ENCODE measurements at regions not wholly inside any gene's neighbourhood (a gene's known extent, or its start where the extent isn't known, plus 50 kb on each side); places are given as distances from the start of the nearest gene placed in this dataset.

DNA sequence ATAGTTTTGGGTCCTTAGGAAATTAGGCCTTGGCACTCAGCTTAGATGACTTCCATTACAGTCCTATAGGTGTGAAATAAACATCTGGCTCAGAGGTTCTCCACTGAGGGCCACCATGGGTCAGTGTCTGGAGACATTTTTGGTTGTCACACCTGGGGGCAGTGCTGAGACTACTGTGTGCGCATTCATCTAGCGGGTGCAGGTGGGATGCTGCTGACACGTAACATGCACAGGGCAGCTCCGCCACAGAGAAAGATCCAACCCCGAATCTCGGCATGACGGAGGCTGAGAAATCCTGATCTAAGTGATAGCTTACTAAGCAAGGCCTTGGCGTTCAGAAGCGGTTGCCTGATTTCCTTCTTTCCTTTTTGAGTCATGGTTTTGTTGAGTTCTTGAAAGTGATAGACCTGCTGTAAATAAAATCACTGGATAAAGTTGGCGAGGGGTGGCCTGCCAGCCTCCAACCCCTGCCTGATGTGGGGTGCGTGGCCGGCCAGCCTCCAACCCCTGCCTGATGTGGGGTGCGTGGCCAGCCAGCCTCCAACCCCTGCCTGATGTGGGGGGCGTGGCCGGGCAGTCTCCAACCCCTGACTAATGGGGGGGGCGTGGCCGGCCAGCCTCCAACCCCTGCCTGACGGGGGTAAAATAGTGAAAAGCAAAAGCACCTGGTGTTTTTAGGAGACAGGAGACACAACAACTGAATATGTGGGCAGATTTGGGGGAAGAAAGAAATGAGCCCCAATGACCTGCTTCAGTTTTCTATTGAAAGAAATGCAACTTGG, 158.1 kb downstream of the CDH26 start:
- DNase-seq = no peak
- intact Hi-C loops (cut with DNase I) = no loop called here
- Histone ChIP-seq H3K9ac (ENCODE audit: low read length in 3 of 3) (no peak overlapping the region), H3K4me1 (ENCODE audit: control insufficient read depth in 2 of 3, insufficient read depth in 2 of 3, low read depth in 1 of 3, low read length in 3 of 3) (no peaks in the 10 kb centered on the region), H3K4me3 (ENCODE audit: low read length in 3 of 3) (no peak overlapping the region), H3K9me3 (ENCODE audit: control insufficient read depth in 2 of 3, insufficient read depth in 1 of 3, low read length in 3 of 3) (no peaks in the 10 kb centered on the region), H3K27ac (ENCODE audit: low read depth in 2 of 2, low read length in 2 of 2) (no peak overlapping the region), H3K36me3 (ENCODE audit: control insufficient read depth in 2 of 3, insufficient read depth in 3 of 3, low read length in 3 of 3) (no peaks in the 10 kb centered on the region), H3K27me3 (ENCODE audit: control insufficient read depth, insufficient read depth, low read length) (no peaks in the 10 kb centered on the region)
- FAIRE-seq = no peak
- no peak for TF ChIP-seq CTCF (IDR thresholded peaks at IDR 0.05; ENCODE audit: borderline replicate concordance, extremely low read depth, insufficient read depth)

GRCh38 chr20:60117065-60117464, 158.8 kb downstream of the CDH26 start:
- no peak overlapping the region for H3K4me3 ChIP-seq (ENCODE audit: low read length in 3 of 3)
- FAIRE-seq (no peak), DNase-seq (no peak)
- no peaks in the 10 kb centered on the region for H3K36me3 ChIP-seq (ENCODE audit: control insufficient read depth in 2 of 3, insufficient read depth in 3 of 3, low read length in 3 of 3)
- H3K9me3 ChIP-seq (ENCODE audit: control insufficient read depth in 2 of 3, insufficient read depth in 1 of 3, low read length in 3 of 3) = no peaks in the 10 kb centered on the region
- no peak for TF ChIP-seq CTCF (IDR thresholded peaks at IDR 0.05; ENCODE audit: borderline replicate concordance, extremely low read depth, insufficient read depth)
- H3K4me1 ChIP-seq (ENCODE audit: control insufficient read depth in 2 of 3, insufficient read depth in 2 of 3, low read depth in 1 of 3, low read length in 3 of 3) = no peaks in the 10 kb centered on the region
- H3K9ac ChIP-seq (ENCODE audit: low read length in 3 of 3) = no peak overlapping the region
- intact Hi-C loops (cut with DNase I) = no loop called here
- no peaks in the 10 kb centered on the region for H3K27me3 ChIP-seq (ENCODE audit: control insufficient read depth, insufficient read depth, low read length)
- H3K27ac ChIP-seq (ENCODE audit: low read depth in 2 of 2, low read length in 2 of 2) = no peak overlapping the region

GRCh38 chr20:60121903-60122302, 163.7 kb downstream of the CDH26 start:
- Histone ChIP-seq H3K27me3 (ENCODE audit: control insufficient read depth, insufficient read depth, low read length) (no peaks in the 10 kb centered on the region), H3K4me1 (ENCODE audit: control insufficient read depth in 2 of 3, insufficient read depth in 2 of 3, low read depth in 1 of 3, low read length in 3 of 3) (no peaks in the 10 kb centered on the region)
- TF ChIP-seq CTCF (IDR thresholded peaks at IDR 0.05; ENCODE audit: borderline replicate concordance, extremely low read depth, insufficient read depth) = no peak

More at GRCh38 chr20:60121903-60122302, 163.7 kb downstream of the CDH26 start:
- intact Hi-C loops (cut with DNase I) = no loop called here
- Histone ChIP-seq H3K27ac (ENCODE audit: low read depth in 2 of 2, low read length in 2 of 2) (no peak overlapping the region), H3K36me3 (ENCODE audit: control insufficient read depth in 2 of 3, insufficient read depth in 3 of 3, low read length in 3 of 3) (no peaks in the 10 kb centered on the region), H3K9ac (ENCODE audit: low read length in 3 of 3) (no peak overlapping the region), H3K9me3 (ENCODE audit: control insufficient read depth in 2 of 3, insufficient read depth in 1 of 3, low read length in 3 of 3) (no peaks in the 10 kb centered on the region), H3K4me3 (ENCODE audit: low read length in 3 of 3) (no peak overlapping the region)
- DNase-seq (no peak), FAIRE-seq (no peak)

All from kidney (tissue), 13 donors.